RWPE1 (cell line): ENCODE measurements at regions not wholly inside any gene's neighbourhood (a gene's known extent, or its start where the extent isn't known, plus 50 kb on each side); places are given as distances from the start of the nearest gene placed in this dataset.

ENCODE experiments used
- CTCF ChIA-PET: fragments of 350-600 bp; sonication (Branson Sonifier 250); formaldehyde crosslinking; extraction: SDS; loops from one replicate; lab custom pipeline; 2021; lab: Yijun Ruan, JAX
- POLR2A ChIA-PET: fragments of 400-600 bp; formaldehyde crosslinking; extraction: SDS; loops from one replicate; lab custom pipeline; 2020; ENCODE audit warnings: antibody characterized with exemption; ENCODE audit not compliant: low non-redundant PET; lab: Yijun Ruan, JAX
- DNase-seq: peaks from one replicate; pipeline ENCODE4 v3.0.0; 2012; ENCODE audit warnings: low spot score
- H3K27ac ChIP-seq: fragments of 450-650 bp; 2 replicates; pipeline ENCODE4 v1.5.1; 2017
- TF ChIP-seq, protein P1 (sequence below): fragments of 450-650 bp; conservative IDR thresholded peaks from 2 replicates; pipeline ENCODE4 v1.5.1; 2017; ENCODE audit warnings: low read depth, mild to moderate bottlenecking

DNA sequence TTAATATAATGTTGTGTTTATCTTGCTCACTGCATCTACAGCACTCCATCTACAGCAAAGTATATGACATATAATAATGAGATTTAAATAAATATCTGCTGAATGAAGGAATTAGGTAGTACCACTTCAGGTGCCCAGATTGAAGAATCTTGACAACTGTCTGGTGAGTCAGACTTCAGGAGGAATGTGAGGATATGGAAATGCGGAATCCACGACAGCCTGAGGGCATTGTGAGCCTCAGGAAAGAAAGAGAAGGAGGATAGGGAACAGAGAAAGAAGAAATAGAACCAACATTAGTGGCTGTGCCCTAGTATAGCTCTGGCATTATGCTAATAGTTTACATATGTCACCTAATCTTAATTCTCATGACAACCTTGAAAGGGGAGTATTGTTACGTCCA, 304.4 kb downstream of the AASDHPPT start:
- TF ChIP-seq, protein P1, sequence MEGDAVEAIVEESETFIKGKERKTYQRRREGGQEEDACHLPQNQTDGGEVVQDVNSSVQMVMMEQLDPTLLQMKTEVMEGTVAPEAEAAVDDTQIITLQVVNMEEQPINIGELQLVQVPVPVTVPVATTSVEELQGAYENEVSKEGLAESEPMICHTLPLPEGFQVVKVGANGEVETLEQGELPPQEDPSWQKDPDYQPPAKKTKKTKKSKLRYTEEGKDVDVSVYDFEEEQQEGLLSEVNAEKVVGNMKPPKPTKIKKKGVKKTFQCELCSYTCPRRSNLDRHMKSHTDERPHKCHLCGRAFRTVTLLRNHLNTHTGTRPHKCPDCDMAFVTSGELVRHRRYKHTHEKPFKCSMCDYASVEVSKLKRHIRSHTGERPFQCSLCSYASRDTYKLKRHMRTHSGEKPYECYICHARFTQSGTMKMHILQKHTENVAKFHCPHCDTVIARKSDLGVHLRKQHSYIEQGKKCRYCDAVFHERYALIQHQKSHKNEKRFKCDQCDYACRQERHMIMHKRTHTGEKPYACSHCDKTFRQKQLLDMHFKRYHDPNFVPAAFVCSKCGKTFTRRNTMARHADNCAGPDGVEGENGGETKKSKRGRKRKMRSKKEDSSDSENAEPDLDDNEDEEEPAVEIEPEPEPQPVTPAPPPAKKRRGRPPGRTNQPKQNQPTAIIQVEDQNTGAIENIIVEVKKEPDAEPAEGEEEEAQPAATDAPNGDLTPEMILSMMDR, result no peak
- no peak overlapping the region for H3K27ac ChIP-seq
- ChIA-PET CTCF (no interaction called here), POLR2A (no interaction called here)
- peak; percentile 36 for DNase-seq

DNA sequence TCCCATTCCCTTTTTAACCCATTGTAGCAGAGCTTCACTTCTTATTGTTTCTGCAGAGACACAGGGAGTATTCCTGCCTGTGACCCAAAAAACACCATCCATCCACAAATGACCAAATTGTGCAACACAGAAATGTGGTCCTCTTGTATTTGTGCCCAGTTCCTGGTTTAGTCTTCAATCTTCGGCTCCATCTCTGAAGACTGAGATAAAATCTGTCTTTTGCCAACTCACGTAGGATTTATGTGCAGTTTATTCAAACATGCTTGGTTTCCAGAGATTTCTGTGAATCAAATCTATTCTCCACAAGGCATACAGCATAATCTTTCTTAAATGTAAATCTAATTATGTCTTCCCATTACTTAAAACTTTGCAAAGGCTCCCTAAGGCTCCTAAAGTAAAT, 307.0 kb downstream of the AASDHPPT start:
- CTCF ChIA-PET, result no interaction called here
- DNase-seq, result no peak
- H3K27ac ChIP-seq, result no peak overlapping the region
- POLR2A ChIA-PET, result no interaction called here
- TF ChIP-seq, protein P1, result no peak

DNA sequence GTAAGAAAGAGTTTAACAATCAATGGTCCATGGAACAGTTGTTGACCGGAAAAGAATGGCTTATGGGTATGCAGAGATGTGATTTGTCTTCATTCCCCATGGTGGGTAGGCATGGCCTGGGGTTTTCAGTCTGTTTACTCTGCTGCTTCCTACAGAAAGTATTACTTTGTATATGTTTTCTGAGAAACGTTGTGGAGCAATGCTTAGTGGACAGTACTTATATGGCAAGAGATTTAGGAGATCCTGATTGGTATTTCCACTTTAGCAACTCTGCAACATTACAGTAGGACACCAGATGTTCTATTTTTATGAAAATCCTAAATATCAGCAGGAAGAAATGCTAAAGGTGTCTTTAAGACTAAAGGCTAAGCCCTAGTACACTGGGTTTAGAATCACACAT, 309.1 kb downstream of the AASDHPPT start:
- H3K27ac ChIP-seq, result no peak overlapping the region
- ChIA-PET CTCF (no interaction called here), POLR2A (no interaction called here)
- TF ChIP-seq, protein P1, result no peak
- no peak for DNase-seq

DNA sequence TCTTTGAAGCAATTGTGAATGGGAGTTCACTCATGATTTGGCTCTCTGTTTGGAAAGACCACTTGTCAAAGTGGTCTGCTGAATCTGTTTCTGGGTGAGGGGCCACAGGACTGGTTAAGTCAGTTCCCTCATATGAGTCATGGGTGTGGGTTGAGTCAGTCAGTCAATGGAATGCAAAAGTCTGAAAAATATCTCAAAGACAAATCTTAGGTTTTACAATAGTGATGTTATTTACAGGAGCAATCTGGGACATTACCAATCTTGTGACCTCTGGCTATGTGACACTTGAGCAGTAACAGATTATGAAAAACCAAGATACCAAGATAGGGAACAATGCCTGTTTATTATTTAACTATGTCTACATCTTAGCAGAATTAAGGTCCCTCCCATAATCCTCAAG, 311.6 kb downstream of the AASDHPPT start:
- DNase-seq, result peak; percentile 30
- ChIA-PET POLR2A (no interaction called here), CTCF (no interaction called here)
- TF ChIP-seq, protein P1, result no peak
- H3K27ac ChIP-seq, result no peak overlapping the region

DNA sequence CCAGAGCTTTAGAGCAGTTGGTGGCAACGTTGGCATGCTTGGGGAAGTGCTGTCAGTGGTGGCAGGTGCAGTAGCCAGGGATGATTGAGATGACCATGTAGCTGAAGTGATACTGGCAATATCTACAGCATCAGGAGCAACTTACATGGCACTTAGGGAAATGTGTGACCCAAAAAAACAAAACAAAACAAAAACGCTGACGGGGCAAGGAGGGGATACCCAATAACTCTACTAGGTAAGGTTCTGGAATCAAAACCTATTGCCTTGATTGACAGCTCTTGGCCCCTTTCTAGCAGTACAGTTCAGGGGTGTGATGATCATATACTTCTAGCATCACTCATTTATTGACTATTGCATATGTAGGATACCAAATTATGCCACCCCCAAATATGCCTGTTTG, 312.6 kb downstream of the AASDHPPT start:
- DNase-seq, result no peak
- POLR2A ChIA-PET, result no interaction called here
- CTCF ChIA-PET, result interaction anchor here (0.6 kb wide), 1 partner anchor 36 kb away, joined by 4 read pairs; no protein-coding TSS in a partner anchor

DNA sequence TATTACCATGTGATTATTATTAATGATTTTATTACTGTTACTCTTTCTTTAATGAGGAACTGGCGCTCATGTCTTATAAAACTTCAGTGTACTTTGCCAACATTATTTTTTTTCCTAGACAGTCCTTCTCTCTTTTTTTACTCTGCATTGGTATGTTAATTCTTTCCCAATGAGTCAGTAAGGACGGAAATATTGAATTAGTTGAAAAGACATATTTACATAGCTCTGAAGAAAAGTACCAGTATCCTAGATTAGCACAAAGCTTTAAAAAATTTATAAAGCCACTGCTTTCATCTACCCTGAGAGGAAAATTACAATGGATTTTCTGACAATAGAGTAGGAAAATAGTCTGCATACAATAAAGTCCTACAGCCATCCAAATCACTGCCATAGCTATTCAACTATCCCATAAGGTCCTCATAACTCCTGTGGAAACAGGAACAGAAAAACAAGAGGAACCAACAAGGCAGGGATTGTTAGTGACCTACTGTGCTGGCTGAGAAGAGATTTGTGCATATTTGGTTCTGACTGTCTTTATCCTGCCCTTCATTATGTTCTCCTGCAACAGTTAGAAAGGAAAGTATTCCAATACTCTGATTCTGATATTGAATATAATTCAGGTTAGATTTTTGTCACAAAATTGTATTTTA, 314.4 kb downstream of the AASDHPPT start:
- no peak overlapping the region for H3K27ac ChIP-seq

More for the DNA sequence above, 312.6 kb downstream of the AASDHPPT start:
- H3K27ac ChIP-seq, result no peak overlapping the region
- TF ChIP-seq, protein P1, result no peak

More for the DNA sequence above, 314.4 kb downstream of the AASDHPPT start:
- DNase-seq, result peak; percentile 27
- TF ChIP-seq, protein P1, result no peak
- ChIA-PET POLR2A (no interaction called here), CTCF (no interaction called here)
